NB4 (cell line): ENCODE measurements at regions not wholly inside any gene's neighbourhood (a gene's known extent, or its start where the extent isn't known, plus 50 kb on each side); places are given as distances from the start of the nearest gene placed in this dataset.

Source experiments
- CTCF ChIP-seq: IDR thresholded peaks from one replicate; pipeline ENCODE4 v1.5.1; 2012; ENCODE audit warnings: low read depth, low read length
- MAX ChIP-seq: IDR thresholded peaks from 2 replicates; pipeline ENCODE4 v1.6.1; 2011; ENCODE audit warnings: low read depth, low read length

GRCh38 chr1:232276651-232277050, 353.3 kb downstream of the SIPA1L2 start:
- TF ChIP-seq MAX (no peak), CTCF (no peak)
